Inferior parietal cortex (tissue), 1 donor: ENCODE measurements at regions not wholly inside any gene's neighbourhood (a gene's known extent, or its start where the extent isn't known, plus 50 kb on each side); places are given as distances from the start of the nearest gene placed in this dataset.
A peak's percentile ranks its signal among the peaks of the same experiment; 100 is the strongest.

Experiments
- DNase-seq: peaks from one replicate; pipeline ENCODE4 v3.0.0-alpha.2; 2016; ENCODE audit errors: extremely low spot score

DNA sequence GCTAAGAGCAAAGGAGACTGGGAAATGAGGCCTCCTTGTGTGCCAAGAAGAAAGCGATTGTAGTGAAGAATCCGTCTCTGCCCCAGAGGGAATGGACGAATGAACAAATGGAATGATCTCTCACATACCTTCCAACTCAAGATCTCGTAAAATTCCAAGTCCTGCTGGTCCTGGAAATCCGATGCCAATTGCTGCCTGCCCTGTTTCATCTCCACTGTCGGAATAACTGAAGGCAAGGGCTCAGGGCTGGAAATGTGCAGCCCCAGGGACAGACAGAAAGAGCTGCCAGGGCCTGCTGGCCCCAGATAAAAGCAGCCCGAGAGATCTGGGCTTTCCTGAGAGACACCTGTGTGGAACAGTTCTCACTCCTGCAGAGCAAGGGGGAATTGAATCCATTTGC, 120.9 kb downstream of the MN1 start:
- DNase-seq, result no peak

DNA sequence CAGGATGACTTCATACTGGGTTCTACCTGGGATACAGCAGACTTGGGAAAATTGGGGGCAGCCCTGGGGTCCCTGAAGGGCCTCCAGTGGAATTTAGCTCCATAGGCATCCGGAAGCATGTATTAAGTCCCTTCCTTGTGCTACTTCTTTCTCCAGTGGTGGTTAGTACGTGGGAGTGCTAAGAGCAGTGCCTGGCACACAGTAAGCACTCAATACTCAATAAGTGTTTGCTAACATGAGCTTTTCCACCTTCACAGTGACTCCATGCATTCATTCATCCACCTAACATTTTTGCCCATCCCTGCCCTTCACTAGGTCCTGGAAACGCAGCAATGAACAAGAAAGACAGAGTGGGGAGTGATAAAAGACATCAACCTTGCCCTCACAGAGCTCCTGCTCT, 120.5 kb downstream of the MN1 start:
- no peak for DNase-seq

DNA sequence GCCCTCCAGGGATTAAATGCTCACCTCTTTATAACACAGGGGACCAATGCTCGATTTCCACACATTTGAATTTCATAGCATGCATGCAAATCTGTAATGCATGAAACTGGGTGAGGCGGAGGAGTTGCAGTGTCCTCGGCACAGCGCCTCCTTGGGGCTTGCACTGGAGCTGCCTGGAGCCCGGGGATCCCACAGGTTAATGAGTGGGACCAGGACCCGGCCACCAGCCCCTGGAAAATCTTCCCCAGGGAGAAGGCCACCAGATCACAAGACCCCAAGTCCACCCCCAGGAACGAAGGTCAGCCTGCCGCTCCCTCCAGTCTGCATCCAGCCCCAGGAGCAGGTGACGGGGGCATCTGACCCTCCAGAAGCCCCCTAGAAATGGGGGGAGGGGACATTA, 119.1 kb downstream of the MN1 start:
- no peak for DNase-seq

DNA sequence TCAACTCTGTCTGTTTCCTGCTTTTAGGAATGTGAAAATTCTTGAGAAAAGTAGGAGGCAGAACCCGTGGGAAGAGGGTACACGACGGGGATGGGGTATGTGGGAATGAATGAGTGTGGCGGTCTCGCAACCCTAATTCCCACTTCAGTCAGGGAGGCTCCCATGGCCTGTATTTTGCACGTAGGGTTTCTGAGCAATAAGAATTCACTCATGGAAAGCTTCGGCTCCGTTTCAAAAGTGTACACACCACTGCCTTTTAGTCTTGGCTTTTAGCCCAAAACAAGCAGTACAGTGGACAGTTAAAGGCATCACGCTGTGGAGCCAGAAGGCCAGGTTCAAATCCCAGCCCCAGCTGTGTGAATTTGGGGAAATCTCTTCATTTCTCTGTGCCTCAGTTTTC, 116.7 kb downstream of the MN1 start:
- no peak for DNase-seq

DNA sequence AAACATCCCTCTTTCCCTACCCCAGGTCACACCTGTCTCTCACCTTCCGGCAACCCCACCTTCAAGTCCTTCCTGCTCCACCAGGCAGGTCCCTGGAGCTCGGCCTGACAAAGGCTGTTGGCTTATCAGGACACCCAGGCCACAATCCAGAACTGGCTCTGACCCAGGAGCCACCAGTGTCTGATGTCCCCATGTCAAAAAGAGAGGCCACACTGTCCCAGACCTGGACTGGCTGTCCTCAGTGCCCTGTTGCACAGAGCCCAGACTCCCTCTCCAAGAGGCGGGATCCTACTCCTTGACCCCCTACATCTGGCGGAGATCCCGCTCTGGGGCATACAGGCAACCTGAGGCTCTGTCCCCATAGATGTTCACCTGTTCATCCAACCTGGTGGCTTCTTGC, 116.0 kb downstream of the MN1 start:
- no peak for DNase-seq

DNA sequence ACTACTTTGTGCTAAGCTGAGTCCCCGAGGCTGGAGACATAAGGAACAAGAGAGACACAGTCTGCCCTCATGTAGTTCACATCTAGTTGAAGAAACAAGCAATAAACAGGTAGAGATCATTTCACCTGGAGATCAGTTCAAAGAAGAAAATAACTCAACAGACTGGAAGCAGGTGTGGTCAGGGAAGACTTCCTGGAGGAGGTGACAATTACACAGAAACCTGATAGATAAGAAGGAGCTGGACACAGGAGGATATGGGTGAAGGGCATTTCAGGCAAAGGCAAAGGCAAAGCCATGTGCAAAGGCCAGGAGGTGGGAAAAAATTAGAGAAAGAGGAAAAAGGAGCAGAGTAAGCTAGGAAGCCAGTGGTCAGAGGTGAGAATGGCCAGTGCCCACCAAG, 115.6 kb downstream of the MN1 start:
- DNase-seq, result no peak

DNA sequence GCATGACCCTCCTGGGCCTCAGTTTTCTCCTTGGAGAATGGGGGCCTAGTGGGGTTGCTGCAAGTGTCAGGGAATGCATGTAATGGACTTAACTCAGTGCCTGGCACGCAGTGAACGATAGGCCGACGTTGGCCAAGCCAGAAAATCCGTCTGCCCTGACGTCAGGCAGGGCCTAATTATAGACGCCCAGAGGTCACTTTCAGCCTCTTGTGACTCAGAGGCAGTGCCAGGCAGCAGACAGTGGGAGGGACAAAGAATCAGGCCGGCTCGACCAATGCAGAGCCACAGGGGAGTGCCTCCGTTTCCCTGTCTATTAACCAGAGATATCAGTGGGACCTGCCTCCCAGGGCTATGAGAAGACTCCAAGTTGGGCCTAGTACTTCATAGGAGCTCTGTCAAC, 115.0 kb downstream of the MN1 start:
- peak; percentile 83 for DNase-seq

DNA sequence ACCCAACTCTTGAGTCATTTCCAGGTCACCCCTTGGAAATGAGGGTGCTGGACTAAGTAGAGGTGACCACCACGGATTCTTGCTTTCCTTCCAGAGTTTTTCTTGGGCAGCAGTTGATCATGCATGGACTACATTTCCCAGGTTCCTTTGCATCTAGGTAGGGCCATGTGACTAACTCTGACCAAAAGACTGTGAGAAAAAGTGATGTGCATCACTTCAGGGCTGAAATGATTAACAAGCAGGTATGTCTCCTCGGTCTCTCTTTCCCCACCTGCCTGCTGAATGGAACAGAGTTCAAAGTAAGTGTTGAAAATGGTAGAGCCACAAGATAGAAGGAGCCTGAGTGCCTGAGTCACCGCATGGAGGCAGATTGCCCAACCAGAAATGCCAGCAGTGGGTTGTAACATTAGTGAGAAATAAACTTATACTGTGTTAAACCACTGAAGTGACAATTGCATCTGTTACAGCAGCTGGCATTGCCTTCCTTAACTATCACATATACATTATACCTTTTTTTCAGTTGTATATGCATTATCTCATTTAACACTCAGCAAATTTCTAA, 113.5 kb downstream of the MN1 start:
- DNase-seq, result no peak

DNA sequence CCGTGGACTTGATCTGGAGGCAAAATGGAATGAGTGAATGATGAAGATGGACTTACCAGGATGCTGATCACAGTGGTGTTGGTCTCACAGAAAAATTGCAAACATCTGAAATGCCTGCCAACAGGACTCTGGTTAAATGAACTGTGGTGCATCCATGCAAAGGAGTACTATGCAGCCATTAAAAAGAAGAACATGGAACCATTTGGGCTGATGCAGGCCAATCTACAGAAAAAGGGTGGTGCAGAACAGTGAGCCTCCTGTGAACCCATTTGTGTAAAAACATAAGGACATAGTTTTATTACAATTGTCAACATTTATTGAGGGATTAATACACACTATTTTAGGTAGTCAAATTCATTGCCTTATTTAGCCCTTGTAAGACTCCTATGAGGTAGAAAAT, 111.9 kb downstream of the MN1 start:
- DNase-seq, result no peak

DNA sequence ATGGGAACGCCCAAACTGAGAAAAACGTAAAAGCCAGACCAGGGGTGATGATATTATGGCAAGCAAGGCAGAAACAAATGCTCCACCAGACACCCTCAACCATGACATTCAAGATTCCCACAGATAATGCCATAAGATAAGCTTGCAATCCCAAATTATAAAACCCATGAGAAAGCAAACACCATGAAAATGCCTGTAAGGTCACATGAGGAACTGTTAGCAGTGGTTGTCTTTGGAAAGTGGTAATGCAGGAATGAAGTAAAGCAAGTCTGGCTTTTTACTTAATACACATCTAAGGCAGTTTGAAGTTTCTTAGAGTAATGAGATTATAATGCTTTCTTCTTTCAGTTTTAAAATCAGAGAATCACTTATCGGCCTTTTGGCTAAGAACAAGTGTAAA, 111.0 kb downstream of the MN1 start:
- no peak for DNase-seq

DNA sequence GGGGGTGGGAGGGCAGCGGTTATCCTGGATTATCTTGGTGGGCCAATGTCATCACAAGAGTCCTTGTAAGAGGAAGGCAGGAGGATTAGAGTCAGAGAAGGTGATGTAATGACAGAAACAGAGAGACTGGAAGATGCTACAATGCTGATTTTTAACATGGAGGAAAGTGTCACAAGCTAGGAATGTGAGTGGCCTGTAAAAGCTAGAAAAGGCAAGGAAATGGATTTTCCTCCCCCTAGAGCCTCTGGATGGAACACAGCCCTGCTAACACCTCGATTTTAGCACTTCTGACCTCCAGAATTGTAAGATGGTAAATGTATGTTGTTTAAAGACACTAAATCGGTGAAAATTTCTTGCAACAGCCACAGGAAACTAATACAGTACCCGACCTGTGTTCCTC, 109.3 kb downstream of the MN1 start:
- no peak for DNase-seq

DNA sequence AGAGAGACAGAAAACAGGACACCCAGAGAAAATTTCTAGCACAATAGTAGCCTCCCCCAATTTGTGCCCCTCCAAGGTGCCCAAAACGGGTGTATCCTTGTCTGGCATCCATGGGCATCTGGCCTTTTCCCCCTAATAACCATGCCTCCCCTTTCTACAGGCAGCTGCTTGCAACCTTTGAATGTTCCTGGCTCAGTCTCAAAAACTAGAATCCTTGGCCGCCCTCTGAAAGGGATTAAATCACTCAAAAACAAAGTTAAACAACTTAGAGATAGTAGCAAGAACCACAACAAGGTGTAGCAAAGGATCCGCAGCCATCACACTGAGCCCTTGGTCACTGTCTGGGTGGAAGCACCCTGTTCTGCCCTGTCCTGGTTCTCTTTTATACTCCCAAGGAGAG, 105.6 kb downstream of the MN1 start:
- DNase-seq, result no peak

DNA sequence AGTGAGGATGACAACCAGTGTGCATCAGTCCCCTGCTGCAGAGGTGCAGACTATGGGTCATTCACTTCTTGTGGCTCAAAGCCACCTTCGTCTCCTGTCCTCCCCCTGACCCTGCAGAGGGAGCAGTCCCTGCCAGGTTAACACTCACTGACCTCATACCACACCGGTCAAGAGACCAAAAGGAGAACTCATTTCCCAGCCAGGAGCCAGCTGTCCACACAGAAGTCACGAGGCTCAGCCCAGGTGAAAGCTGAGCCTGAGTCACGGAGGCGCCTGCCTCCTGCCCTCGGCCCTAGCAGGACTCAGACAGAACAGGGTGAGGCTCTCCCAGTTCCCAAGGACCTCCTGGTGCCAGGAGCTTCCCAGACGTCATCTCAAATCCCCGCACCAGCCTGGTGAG, 103.7 kb downstream of the MN1 start:
- DNase-seq, result no peak
